ENCODE measurements at regions not wholly inside any gene's neighbourhood (a gene's known extent, or its start where the extent isn't known, plus 50 kb on each side); places are given as distances from the start of the nearest gene placed in this dataset.
"Not testable (repeated sequence)": the region's sequence is repeated elsewhere in the genome, so short reads cannot be mapped to it uniquely, and the experiment has no call there.

- DNase-seq: no peak
Observed at GRCh38 chr3:22836131-22836530, 367.0 kb upstream of the UBE2E2 start.

GRCh38 chr3:22843854-22844253 lies 359.3 kb upstream of the UBE2E2 start:
- no peak for DNase-seq

- no peak for DNase-seq
Observed at GRCh38 chr3:22846566-22846965, 356.6 kb upstream of the UBE2E2 start.

GRCh38 chr3:22849583-22849982 lies 353.5 kb upstream of the UBE2E2 start:
- not testable (repeated sequence) for DNase-seq

- no peak for DNase-seq
Observed at GRCh38 chr3:22856811-22857210, 346.3 kb upstream of the UBE2E2 start.

- DNase-seq: no peak
Observed at GRCh38 chr3:22858486-22858885, 344.6 kb upstream of the UBE2E2 start.

GRCh38 chr3:22859618-22860017 lies 343.5 kb upstream of the UBE2E2 start:
- no peak for DNase-seq

GRCh38 chr3:22861426-22861825 lies 341.7 kb upstream of the UBE2E2 start:
- DNase-seq: no peak

GRCh38 chr3:22862111-22862510 lies 341.0 kb upstream of the UBE2E2 start:
- DNase-seq: no peak

GRCh38 chr3:22882834-22883233 lies 320.3 kb upstream of the UBE2E2 start:
- DNase-seq: not testable (repeated sequence)

GRCh38 chr3:22885039-22885438 lies 318.1 kb upstream of the UBE2E2 start:
- DNase-seq: no peak

- no peak for DNase-seq
Observed at GRCh38 chr3:22885574-22886341, 317.4 kb upstream of the UBE2E2 start.

GRCh38 chr3:22886439-22887068 lies 316.6 kb upstream of the UBE2E2 start:
- DNase-seq: no peak

- no peak for DNase-seq
Observed at GRCh38 chr3:22887664-22888291, 315.3 kb upstream of the UBE2E2 start.

- no peak for DNase-seq
Observed at GRCh38 chr3:22893101-22893500, 310.0 kb upstream of the UBE2E2 start.

GRCh38 chr3:22893644-22894325 lies 309.3 kb upstream of the UBE2E2 start:
- no peak for DNase-seq

GRCh38 chr3:22894865-22895264 lies 308.3 kb upstream of the UBE2E2 start:
- DNase-seq: no peak

- DNase-seq: no peak
Observed at GRCh38 chr3:22895671-22896070, 307.5 kb upstream of the UBE2E2 start.

- no peak for DNase-seq
Observed at GRCh38 chr3:22898558-22898957, 304.6 kb upstream of the UBE2E2 start.

GRCh38 chr3:22899441-22899840 lies 303.7 kb upstream of the UBE2E2 start:
- DNase-seq: no peak

GRCh38 chr3:22900296-22900695 lies 302.8 kb upstream of the UBE2E2 start:
- DNase-seq: no peak

- no peak for DNase-seq
Observed at GRCh38 chr3:22901684-22902083, 301.4 kb upstream of the UBE2E2 start.

- no peak for DNase-seq
Observed at GRCh38 chr3:22907161-22907780, 295.9 kb upstream of the UBE2E2 start.

Measured in NCI-H1092 treated with DMSO at 0.1 percent for 48 hours (cell line).